ENCODE measurements at regions not wholly inside any gene's neighbourhood (a gene's known extent, or its start where the extent isn't known, plus 50 kb on each side); places are given as distances from the start of the nearest gene placed in this dataset.
A peak's percentile ranks its signal among the peaks of the same experiment; 100 is the strongest.
"Not testable (repeated sequence)": the region's sequence is repeated elsewhere in the genome, so short reads cannot be mapped to it uniquely, and the experiment has no call there.

GRCh38 chrX:84611843-84612636, 109.8 kb upstream of the HDX start:
- DNase-seq: no peak

- no peak for DNase-seq
Measured at GRCh38 chrX:84634201-84634782, 132.0 kb upstream of the HDX start.

GRCh38 chrX:84666086-84666485, 163.8 kb upstream of the HDX start:
- DNase-seq: no peak

GRCh38 chrX:84690228-84690627, 188.0 kb upstream of the HDX start:
- DNase-seq: no peak

- no peak for DNase-seq
Measured at GRCh38 chrX:84709987-84710386, 207.7 kb upstream of the HDX start.

- DNase-seq: no peak
Measured at GRCh38 chrX:84710611-84711010, 208.4 kb upstream of the HDX start.

- no peak for DNase-seq
Measured at GRCh38 chrX:84712621-84713020, 210.4 kb upstream of the HDX start.

GRCh38 chrX:84715315-84715714, 213.1 kb upstream of the HDX start:
- no peak for DNase-seq

GRCh38 chrX:84717343-84717742, 215.1 kb upstream of the HDX start:
- no peak for DNase-seq

GRCh38 chrX:84721416-84721815, 219.2 kb upstream of the HDX start:
- no peak for DNase-seq

GRCh38 chrX:84724576-84724975, 222.3 kb upstream of the HDX start:
- DNase-seq: no peak

GRCh38 chrX:84729408-84729807, 227.2 kb upstream of the HDX start:
- DNase-seq: no peak

- DNase-seq: peak; percentile 21
Measured at GRCh38 chrX:84729809-84730208, 227.6 kb upstream of the HDX start.

GRCh38 chrX:84735025-84735424, 232.8 kb upstream of the HDX start:
- DNase-seq: peak; percentile 0

GRCh38 chrX:84737471-84737871, 235.2 kb upstream of the HDX start:
- no peak for DNase-seq

- no peak for DNase-seq
Measured at GRCh38 chrX:84747516-84747915, 245.3 kb upstream of the HDX start.

- no peak for DNase-seq
Measured at GRCh38 chrX:84748965-84749656, 246.9 kb upstream of the HDX start.

GRCh38 chrX:84760560-84760959, 243.1 kb upstream of the APOOL start:
- no peak for DNase-seq

GRCh38 chrX:84796321-84796720, 207.4 kb upstream of the APOOL start:
- DNase-seq: no peak

- DNase-seq: no peak
Measured at GRCh38 chrX:84830836-84831235, 172.8 kb upstream of the APOOL start.

- not testable (repeated sequence) for DNase-seq
Measured at GRCh38 chrX:84846541-84846940, 157.1 kb upstream of the APOOL start.

GRCh38 chrX:84851183-84851582, 152.5 kb upstream of the APOOL start:
- not testable (repeated sequence) for DNase-seq

GRCh38 chrX:84856791-84857190, 146.9 kb upstream of the APOOL start:
- DNase-seq: not testable (repeated sequence)

GRCh38 chrX:84858771-84859170, 144.9 kb upstream of the APOOL start:
- not testable (repeated sequence) for DNase-seq

Data from EL (cell line).